Fibroblast of lung (primary cell): ENCODE measurements at regions not wholly inside any gene's neighbourhood (a gene's known extent, or its start where the extent isn't known, plus 50 kb on each side); places are given as distances from the start of the nearest gene placed in this dataset.

Source experiments
- DNase-seq, 2 donors: peaks; one replicate each; pipeline versions ENCODE4 v3.0.0 to v3.0.0-alpha.2; 2010; ENCODE audit warnings: low read depth in 2 of 2
- H2AFZ ChIP-seq: 2 replicates; pipeline ENCODE4 v1.5.1; 2012; ENCODE audit warnings: low read length, control low read depth, inconsistent platforms
- H3K27ac ChIP-seq: 2 replicates; pipeline ENCODE4 v1.5.1; 2011; ENCODE audit warnings: low read length, control low read depth; ENCODE audit not compliant: insufficient read depth
- H3K27me3 ChIP-seq: 2 replicates; pipeline ENCODE4 v1.5.1; 2011; ENCODE audit warnings: mild to moderate bottlenecking, low read length; ENCODE audit not compliant: control insufficient read depth, insufficient read depth
- H3K36me3 ChIP-seq: 2 replicates; pipeline ENCODE4 v1.5.1; 2011; ENCODE audit warnings: low read length; ENCODE audit not compliant: control insufficient read depth, insufficient read depth
- H3K4me1 ChIP-seq: 2 replicates; pipeline ENCODE4 v1.5.1; 2011; ENCODE audit warnings: low read length; ENCODE audit not compliant: control insufficient read depth, insufficient read depth; ENCODE audit errors: extremely low read depth
- H3K4me2 ChIP-seq: 2 replicates; pipeline ENCODE4 v1.5.1; 2011; ENCODE audit warnings: low read length, control low read depth; ENCODE audit not compliant: insufficient read depth; ENCODE audit errors: extremely low read depth
- H3K4me3 ChIP-seq, 4 experiments: fragments of 200-600 bp in 1 of 4; sonication (generic) in 1 of 4; replicated peaks in 1 of 4; 2 replicates each; pipeline ENCODE4 v1.5.1; 2011 to 2016; ENCODE audit warnings: low read length in 4 of 4, low read depth in 3 of 4, mild to moderate bottlenecking in 3 of 4, control low read depth in 2 of 4, inconsistent platforms in 1 of 4, mixed read lengths in 1 of 4; ENCODE audit not compliant: insufficient read depth in 1 of 4; ENCODE audit errors: control extremely low read depth in 1 of 4
- H3K79me2 ChIP-seq: 2 replicates; pipeline ENCODE4 v1.5.1; 2012; ENCODE audit warnings: mild to moderate bottlenecking, low read length, inconsistent platforms; ENCODE audit not compliant: control insufficient read depth, insufficient read depth
- H3K9ac ChIP-seq: 2 replicates; pipeline ENCODE4 v1.5.1; 2011; ENCODE audit warnings: mild to moderate bottlenecking, low read length, control low read depth; ENCODE audit not compliant: insufficient read depth
- H3K9me3 ChIP-seq: 2 replicates; pipeline ENCODE4 v1.5.1; 2012; ENCODE audit warnings: low read depth, low read length; ENCODE audit not compliant: control insufficient read depth, insufficient read depth
- H4K20me1 ChIP-seq: 2 replicates; pipeline ENCODE4 v1.5.1; 2011; ENCODE audit warnings: low read length; ENCODE audit not compliant: control insufficient read depth, insufficient read depth; ENCODE audit errors: extremely low read depth
- CTCF ChIP-seq, 2 donors: IDR thresholded peaks in 1 of 2; conservative IDR thresholded peaks in 1 of 2; 1 replicate in 1 of 2; 2 replicates in 1 of 2; pipeline ENCODE4 v1.5.1; 2011 to 2012; ENCODE audit warnings: low read length in 2 of 2, control low read depth in 1 of 2, inconsistent platforms in 1 of 2, low read depth in 1 of 2, mild to moderate bottlenecking in 1 of 2
- EZH2 ChIP-seq: IDR thresholded peaks from 2 replicates; pipeline ENCODE4 v1.5.1; 2012; ENCODE audit warnings: low read length, control low read depth, mild to moderate bottlenecking; ENCODE audit errors: missing control alignments

- no peaks in the 10 kb centered on the region for H4K20me1 ChIP-seq
- TF ChIP-seq EZH2 (no peak), CTCF (conservative IDR thresholded peaks at IDR 0.05 in 1 of 2, IDR thresholded peaks at IDR 0.05 in 1 of 2; ENCODE audit: low read depth in 1 of 2, low read length in 2 of 2) (no peak)
- no peak overlapping the region for H2AFZ ChIP-seq
- DNase-seq: peak; percentile 90 to 93
- H3K79me2 ChIP-seq: no peaks in the 10 kb centered on the region
- H3K27me3 ChIP-seq: no peaks in the 10 kb centered on the region
- H3K36me3 ChIP-seq: no peaks in the 10 kb centered on the region
- H3K4me2 ChIP-seq: peak overlapping the region; percentile 17
- peaks cover 38% of the 10 kb centered on the region for H3K4me1 ChIP-seq
- no peaks in the 10 kb centered on the region for H3K9me3 ChIP-seq
- H3K9ac ChIP-seq: no peak overlapping the region
- peak overlapping the region; percentile 54 for H3K27ac ChIP-seq
- H3K4me3 ChIP-seq: no peak overlapping the region
These were observed 159.9 kb upstream of the RUNX1 start for GRCh38 chr21:35208810-35209517.

GRCh38 chr21:35208104-35208503 lies 159.0 kb upstream of the RUNX1 start:
- H3K36me3 ChIP-seq: no peaks in the 10 kb centered on the region
- H3K27me3 ChIP-seq: no peaks in the 10 kb centered on the region
- no peaks in the 10 kb centered on the region for H3K9me3 ChIP-seq
- no peaks in the 10 kb centered on the region for H4K20me1 ChIP-seq
- H3K4me2 ChIP-seq: no peak overlapping the region
- peak overlapping the region; percentile 54 for H3K27ac ChIP-seq
- peak overlapping the region; percentile 2 for H2AFZ ChIP-seq
- no peak overlapping the region for H3K9ac ChIP-seq
- no peak for DNase-seq
- H3K4me1 ChIP-seq: peaks cover 47% of the 10 kb centered on the region
- H3K4me3 ChIP-seq: no peak overlapping the region
- TF ChIP-seq EZH2: no peak
- no peak for TF ChIP-seq CTCF (conservative IDR thresholded peaks at IDR 0.05 in 1 of 2, IDR thresholded peaks at IDR 0.05 in 1 of 2; ENCODE audit: low read depth in 1 of 2, low read length in 2 of 2)
- H3K79me2 ChIP-seq: no peaks in the 10 kb centered on the region

- no peaks in the 10 kb centered on the region for H3K9me3 ChIP-seq
- no peaks in the 10 kb centered on the region for H4K20me1 ChIP-seq
- H3K9ac ChIP-seq: no peak overlapping the region
- no peaks in the 10 kb centered on the region for H3K27me3 ChIP-seq
- H3K27ac ChIP-seq: no peak overlapping the region
- no peak overlapping the region for H3K4me3 ChIP-seq
- no peak overlapping the region for H2AFZ ChIP-seq
- no peaks in the 10 kb centered on the region for H3K36me3 ChIP-seq
- TF ChIP-seq CTCF (conservative IDR thresholded peaks at IDR 0.05 in 1 of 2, IDR thresholded peaks at IDR 0.05 in 1 of 2; ENCODE audit: low read depth in 1 of 2, low read length in 2 of 2): no peak
- no peak for TF ChIP-seq EZH2
- H3K4me2 ChIP-seq: no peak overlapping the region
- no peaks in the 10 kb centered on the region for H3K79me2 ChIP-seq
- peaks cover 49% of the 10 kb centered on the region for H3K4me1 ChIP-seq
- no peak for DNase-seq
These were observed 158.2 kb upstream of the RUNX1 start for GRCh38 chr21:35207322-35207721.
